ENCODE measurements at regions not wholly inside any gene's neighbourhood (a gene's known extent, or its start where the extent isn't known, plus 50 kb on each side); places are given as distances from the start of the nearest gene placed in this dataset.

DNA sequence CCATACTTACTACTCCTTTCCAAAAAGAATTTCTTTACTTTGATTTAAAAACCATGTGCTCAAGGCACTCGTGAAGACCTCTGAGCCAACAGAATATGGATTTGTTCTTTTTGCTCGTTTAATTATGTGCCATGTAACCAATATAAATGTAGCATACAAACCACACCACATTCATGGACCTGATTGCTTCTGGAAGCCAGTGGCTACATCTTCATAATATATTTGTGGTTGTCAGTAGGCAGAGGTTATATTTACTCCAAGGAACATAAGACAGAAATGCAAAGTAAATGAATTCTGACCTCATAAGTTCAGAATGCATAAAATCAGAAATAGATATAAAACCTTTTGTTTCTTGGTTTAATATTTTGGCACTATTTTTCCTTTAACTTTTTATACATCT lies 373.0 kb downstream of the HDGFL1 start:
- Histone ChIP-seq H3K4me3 (no peak overlapping the region), H3K36me3 (no peaks in the 10 kb centered on the region), H3K4me1 (peaks cover 0 to 4% of the 10 kb centered on the region in 2 donors), H3K27me3 (no peaks in the 10 kb centered on the region), H3K9me3 (no peaks in the 10 kb centered on the region), H3K27ac (no peak overlapping the region)
- intact Hi-C loops (cut with DNase I), result no loop called here
- TF ChIP-seq CTCF (IDR thresholded peaks at IDR 0.05), result no peak
- DNase-seq (ENCODE audit: low spot score in 2 of 2), result no peak

DNA sequence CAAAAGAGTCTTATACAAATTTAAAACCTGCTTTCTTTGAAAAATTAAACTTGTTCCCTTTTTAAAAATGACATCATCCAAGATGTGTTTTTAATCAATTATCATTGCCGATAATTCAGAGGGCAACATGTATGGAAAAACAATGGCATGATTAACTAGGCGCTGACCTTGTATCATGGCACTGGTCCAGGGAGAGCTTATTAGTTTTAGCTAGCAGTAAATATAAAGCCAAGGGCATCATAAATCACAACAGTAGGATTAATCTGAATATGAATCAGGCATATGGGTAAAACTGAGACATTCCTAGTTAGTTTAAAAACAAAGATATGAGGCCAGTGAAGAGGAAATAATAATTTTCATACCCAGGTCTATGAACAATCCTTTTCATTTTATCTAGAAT lies 374.0 kb downstream of the HDGFL1 start:
- no peak overlapping the region for H3K27ac ChIP-seq
- DNase-seq (ENCODE audit: low spot score in 2 of 2), result no peak
- H3K4me3 ChIP-seq, result no peak overlapping the region
- intact Hi-C loops (cut with DNase I), result no loop called here
- no peaks in the 10 kb centered on the region for H3K27me3 ChIP-seq
- H3K36me3 ChIP-seq, result no peaks in the 10 kb centered on the region
- no peak for TF ChIP-seq CTCF (IDR thresholded peaks at IDR 0.05)
- no peaks in the 10 kb centered on the region for H3K9me3 ChIP-seq
- H3K4me1 ChIP-seq, result peaks cover 0 to 4% of the 10 kb centered on the region in 2 donors

GRCh38 chr6:22949967-22950366 lies 380.6 kb downstream of the HDGFL1 start:
- Histone ChIP-seq H3K9me3 (no peaks in the 10 kb centered on the region), H3K4me3 (no peak overlapping the region), H3K27me3 (no peaks in the 10 kb centered on the region), H3K27ac (no peak overlapping the region), H3K36me3 (no peaks in the 10 kb centered on the region), H3K4me1 (no peaks in the 10 kb centered on the region)
- no peak for TF ChIP-seq CTCF (IDR thresholded peaks at IDR 0.05)
- DNase-seq (ENCODE audit: low spot score in 2 of 2), result no peak
- intact Hi-C loops (cut with DNase I), result no loop called here

- TF ChIP-seq CTCF (IDR thresholded peaks at IDR 0.05), result no peak
- Histone ChIP-seq H3K27ac (no peak overlapping the region), H3K4me3 (no peak overlapping the region), H3K36me3 (no peaks in the 10 kb centered on the region), H3K4me1 (peaks cover 0 to 10% of the 10 kb centered on the region in 2 donors), H3K27me3 (no peaks in the 10 kb centered on the region), H3K9me3 (no peaks in the 10 kb centered on the region)
- DNase-seq (ENCODE audit: low spot score in 2 of 2), result no peak
- intact Hi-C loops (cut with DNase I), result no loop called here
Observed at GRCh38 chr6:22952097-22952496, 382.7 kb downstream of the HDGFL1 start.

DNA sequence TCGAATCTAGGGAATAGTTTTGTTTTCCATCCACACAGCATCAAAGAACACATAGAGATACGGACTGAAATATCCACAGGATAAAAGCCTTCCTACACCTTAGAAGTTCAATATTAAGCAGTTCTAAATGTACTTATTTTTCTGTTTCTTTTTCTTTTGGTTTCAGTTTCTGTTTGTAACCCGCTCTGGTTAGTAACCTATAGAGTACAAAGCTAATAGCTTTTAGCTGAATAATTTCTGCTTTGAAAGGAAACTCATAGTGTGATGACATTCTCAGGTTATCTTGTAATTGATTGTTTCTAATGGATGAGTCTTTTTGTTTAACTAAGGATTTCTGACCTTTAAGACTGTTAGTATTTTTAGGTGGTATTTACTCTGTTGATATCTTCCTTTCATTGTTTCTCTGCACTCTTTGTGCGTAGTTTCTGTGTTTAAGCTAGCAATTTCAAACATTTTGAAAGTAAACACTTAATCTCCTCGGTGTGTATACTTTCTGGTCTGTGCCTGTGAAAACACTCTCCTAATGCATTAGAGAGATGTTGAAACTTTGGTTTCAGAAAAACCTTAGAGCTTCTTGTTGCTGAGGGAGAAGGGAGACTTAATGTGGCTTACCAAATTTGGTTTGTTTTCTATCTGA lies 385.5 kb downstream of the HDGFL1 start:
- H3K4me3 ChIP-seq, result peak overlapping the region; percentile 34 to 50
- TF ChIP-seq CTCF (IDR thresholded peaks at IDR 0.05), result no peak
- H3K4me1 ChIP-seq, result peaks cover 0 to 10% of the 10 kb centered on the region in 2 donors
- intact Hi-C loops (cut with DNase I), result no loop called here
- H3K27me3 ChIP-seq, result no peaks in the 10 kb centered on the region
- H3K9me3 ChIP-seq, result no peaks in the 10 kb centered on the region
- DNase-seq (ENCODE audit: low spot score in 2 of 2), result no peak
- no peaks in the 10 kb centered on the region for H3K36me3 ChIP-seq
- H3K27ac ChIP-seq, result no peak overlapping the region
